Nephron (organoid): ENCODE measurements at regions not wholly inside any gene's neighbourhood (a gene's known extent, or its start where the extent isn't known, plus 50 kb on each side); places are given as distances from the start of the nearest gene placed in this dataset.

Experiments used
- H3K27ac Mint-ChIP-seq, 3 experiments: 2 replicates each; pipeline ENCODE4 v1.8.0; 2020; ENCODE audit warnings: mixed read lengths in 3 of 3, mild to moderate bottlenecking in 2 of 3, moderate library complexity in 1 of 3
- H3K27me3 Mint-ChIP-seq: 2 replicates; pipeline ENCODE4 v1.8.0; 2021; ENCODE audit warnings: low read depth, mild to moderate bottlenecking, moderate library complexity, mixed read lengths
- H3K36me3 Mint-ChIP-seq: 2 replicates; pipeline ENCODE4 v1.8.0; 2020; ENCODE audit warnings: low read depth, mixed read lengths
- H3K4me1 Mint-ChIP-seq: 2 replicates; pipeline ENCODE4 v1.8.0; 2020; ENCODE audit warnings: mixed read lengths
- H3K4me3 Mint-ChIP-seq, 3 experiments: 2 replicates each; pipeline ENCODE4 v1.8.0; 2020; ENCODE audit warnings: mild to moderate bottlenecking in 3 of 3, mixed read lengths in 3 of 3, moderate library complexity in 2 of 3
- H3K9me3 Mint-ChIP-seq: 2 replicates; pipeline ENCODE4 v1.8.0; 2020; ENCODE audit warnings: mixed read lengths
- TF ChIP-seq, protein P1 (sequence below), 3 experiments: fragments of 200-600 bp; sonication (generic); IDR thresholded peaks; one replicate each; pipeline ENCODE4 v1.5.0; 2021; ENCODE audit warnings: antibody characterized with exemption in 3 of 3; ENCODE audit not compliant: unreplicated experiment in 3 of 3

DNA sequence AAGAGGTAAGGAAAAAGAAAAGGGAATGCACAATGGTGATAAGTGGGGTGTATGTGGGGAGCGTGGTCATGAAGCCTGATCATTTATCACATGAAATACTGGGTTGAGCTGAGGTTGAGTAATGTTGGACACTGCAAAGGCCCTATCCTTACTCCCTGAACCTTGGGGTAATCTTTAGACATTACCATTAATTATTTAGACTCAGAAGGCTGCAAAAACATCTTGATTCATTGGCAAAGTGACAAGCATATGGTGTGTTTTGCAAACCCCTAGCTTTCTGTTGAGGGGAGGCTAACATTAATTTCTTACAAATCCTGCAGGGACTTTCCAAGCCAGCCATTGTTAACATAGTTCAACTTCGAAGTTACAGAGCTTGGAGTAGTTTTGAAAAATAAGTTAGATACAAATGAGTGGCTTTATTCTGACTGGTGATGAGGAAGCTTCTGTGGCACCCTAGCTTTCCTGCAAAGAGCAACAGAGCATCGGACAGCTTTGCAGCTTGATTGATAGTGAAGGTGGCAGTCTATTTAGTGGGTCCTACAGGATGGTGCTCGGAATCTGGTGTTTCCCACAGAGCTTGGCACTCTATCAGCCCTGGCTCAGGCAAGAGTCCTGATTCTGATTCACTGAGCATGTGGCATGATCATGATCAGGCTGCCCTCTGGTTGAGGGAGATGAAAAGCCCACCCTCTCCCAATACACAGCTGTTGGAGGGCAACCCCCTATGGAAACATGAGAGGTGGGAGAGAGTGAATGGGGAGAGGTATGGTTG is 153.7 kb upstream of the NPVF start:
- Mint-ChIP-seq H3K4me3 (peak overlapping the region in 1 of 3 experiments; percentile 21), H3K4me1 (peaks cover 57% of the 10 kb centered on the region), H3K9me3 (no peaks in the 10 kb centered on the region), H3K36me3 (no peaks in the 10 kb centered on the region), H3K27ac (peak overlapping the region; percentile 85 to 96 (median 96)), H3K27me3 (peaks cover 3% of the 10 kb centered on the region)
- TF ChIP-seq, protein P1, sequence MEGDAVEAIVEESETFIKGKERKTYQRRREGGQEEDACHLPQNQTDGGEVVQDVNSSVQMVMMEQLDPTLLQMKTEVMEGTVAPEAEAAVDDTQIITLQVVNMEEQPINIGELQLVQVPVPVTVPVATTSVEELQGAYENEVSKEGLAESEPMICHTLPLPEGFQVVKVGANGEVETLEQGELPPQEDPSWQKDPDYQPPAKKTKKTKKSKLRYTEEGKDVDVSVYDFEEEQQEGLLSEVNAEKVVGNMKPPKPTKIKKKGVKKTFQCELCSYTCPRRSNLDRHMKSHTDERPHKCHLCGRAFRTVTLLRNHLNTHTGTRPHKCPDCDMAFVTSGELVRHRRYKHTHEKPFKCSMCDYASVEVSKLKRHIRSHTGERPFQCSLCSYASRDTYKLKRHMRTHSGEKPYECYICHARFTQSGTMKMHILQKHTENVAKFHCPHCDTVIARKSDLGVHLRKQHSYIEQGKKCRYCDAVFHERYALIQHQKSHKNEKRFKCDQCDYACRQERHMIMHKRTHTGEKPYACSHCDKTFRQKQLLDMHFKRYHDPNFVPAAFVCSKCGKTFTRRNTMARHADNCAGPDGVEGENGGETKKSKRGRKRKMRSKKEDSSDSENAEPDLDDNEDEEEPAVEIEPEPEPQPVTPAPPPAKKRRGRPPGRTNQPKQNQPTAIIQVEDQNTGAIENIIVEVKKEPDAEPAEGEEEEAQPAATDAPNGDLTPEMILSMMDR (IDR thresholded peaks at IDR 0.05; ENCODE audit: unreplicated experiment in 3 of 3) = no peak

DNA sequence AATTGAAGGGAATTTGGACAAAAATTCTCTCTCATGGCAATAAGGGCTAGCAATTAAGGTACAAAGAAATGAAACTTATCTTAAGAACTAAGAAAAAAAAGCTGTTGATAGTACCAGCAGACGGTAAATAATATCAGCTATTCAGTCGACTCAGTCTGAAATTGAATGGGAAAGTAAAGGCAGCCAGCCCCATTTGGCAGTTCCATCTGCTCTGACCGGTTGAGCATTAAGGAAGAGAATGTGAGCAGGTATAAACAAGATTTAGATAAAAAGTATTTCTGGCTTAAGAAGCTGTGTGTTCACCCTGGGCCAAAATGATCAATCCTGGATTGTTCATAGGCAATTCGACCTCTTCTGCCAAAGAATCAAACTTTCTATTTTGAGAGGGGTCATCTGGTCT is 154.6 kb upstream of the NPVF start:
- Mint-ChIP-seq H3K27me3 (peaks cover 3% of the 10 kb centered on the region), H3K27ac (peak overlapping the region; percentile 85 to 96 (median 96)), H3K4me3 (no peak overlapping the region), H3K4me1 (peaks cover 60% of the 10 kb centered on the region), H3K36me3 (no peaks in the 10 kb centered on the region), H3K9me3 (no peaks in the 10 kb centered on the region)
- TF ChIP-seq, protein P1 (IDR thresholded peaks at IDR 0.05; ENCODE audit: unreplicated experiment in 3 of 3) = no peak

DNA sequence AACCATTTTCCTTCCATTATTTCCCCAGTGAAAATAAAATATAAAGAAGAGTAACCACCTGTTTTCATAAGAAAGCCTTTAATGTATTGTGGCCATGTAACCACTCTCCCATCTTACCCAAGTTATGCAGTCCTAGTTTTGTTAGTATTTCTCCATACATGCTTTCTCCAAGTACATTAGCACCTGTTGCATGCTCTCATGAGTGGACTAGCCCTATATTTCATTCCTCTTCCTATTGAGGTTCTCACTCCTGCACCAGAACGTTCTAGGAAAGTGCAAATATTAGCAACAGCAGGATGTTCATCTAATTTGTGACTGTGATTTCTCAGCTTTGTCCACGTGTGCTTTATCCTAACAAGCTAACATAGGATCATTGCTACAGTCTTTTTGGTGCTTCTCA is 155.1 kb upstream of the NPVF start:
- Mint-ChIP-seq H3K27ac (peak overlapping the region; percentile 92 to 96 (median 95)), H3K27me3 (peaks cover 3% of the 10 kb centered on the region), H3K36me3 (no peaks in the 10 kb centered on the region), H3K4me3 (no peak overlapping the region), H3K9me3 (no peaks in the 10 kb centered on the region), H3K4me1 (peaks cover 60% of the 10 kb centered on the region)
- TF ChIP-seq, protein P1 (IDR thresholded peaks at IDR 0.05; ENCODE audit: unreplicated experiment in 3 of 3) = no peak

DNA sequence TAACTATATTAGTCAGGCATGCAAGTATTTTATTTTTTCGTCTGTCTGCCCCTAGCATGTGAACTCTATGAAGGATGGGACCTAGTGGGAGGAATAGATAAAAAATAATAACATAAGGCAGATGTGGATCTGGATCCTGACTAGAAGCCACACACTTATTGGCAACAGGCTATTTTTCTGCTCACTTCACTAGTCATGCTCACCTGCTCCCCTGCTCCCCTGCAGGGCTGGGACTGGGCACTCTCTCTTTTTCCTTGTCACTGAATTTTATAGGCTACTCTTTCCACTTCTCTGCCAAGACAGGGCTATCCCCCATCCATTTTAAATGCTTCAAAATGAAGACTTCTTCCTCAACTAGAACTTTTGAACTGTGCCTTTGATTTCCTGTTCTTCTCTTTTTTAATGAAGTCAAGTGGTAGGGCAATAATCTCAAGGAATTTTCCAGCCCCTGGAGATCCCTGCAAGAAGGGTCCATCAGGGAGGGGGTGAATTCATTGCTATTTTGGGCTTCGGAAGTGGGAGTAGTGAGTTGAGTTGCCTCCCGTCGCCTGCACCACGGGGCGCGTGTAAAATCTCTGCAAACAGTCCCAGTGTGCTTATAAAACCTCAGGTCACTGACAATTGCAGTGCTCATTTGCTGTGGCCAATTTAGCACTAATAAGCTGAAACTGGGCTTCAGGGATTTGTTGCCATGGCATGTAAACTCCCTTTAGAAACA is 156.7 kb upstream of the NPVF start:
- Mint-ChIP-seq H3K27ac (peak overlapping the region; percentile 92 to 96 (median 95)), H3K4me3 (peak overlapping the region; percentile 1 to 42 (median 15)), H3K4me1 (peaks cover 68% of the 10 kb centered on the region), H3K27me3 (peaks cover 7% of the 10 kb centered on the region), H3K36me3 (no peaks in the 10 kb centered on the region), H3K9me3 (no peaks in the 10 kb centered on the region)
- TF ChIP-seq, protein P1 (IDR thresholded peaks at IDR 0.05; ENCODE audit: unreplicated experiment in 3 of 3) = no peak

DNA sequence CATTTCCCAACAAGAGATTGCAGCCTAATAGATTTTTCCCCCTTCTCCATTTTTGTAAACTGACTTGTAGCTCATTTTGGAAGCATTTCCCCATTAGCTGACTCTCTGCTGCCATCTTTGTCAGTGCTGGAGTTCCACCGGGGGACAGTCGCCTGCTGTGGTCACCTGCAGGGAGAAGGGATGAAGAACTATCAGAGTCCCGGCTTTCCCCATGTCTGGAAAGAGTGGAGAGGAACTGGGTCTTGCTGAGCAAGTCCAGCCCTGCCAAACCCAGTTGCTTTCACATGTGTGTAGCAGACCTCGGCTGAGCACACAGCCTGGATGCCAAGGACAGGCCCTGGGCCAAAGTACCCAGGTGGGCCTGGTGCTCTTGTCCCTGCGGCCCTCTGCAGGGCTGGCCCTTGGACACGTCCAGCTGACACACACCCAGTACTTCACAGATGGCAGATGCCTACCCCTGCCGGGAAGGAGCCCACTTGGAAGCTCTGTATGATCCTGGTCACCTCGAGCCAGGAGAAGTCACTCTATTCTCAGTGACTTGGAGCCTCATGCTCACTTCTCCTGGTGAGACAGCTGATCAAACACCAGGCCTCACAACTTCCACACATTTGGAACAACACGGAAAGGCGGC is 157.3 kb upstream of the NPVF start:
- Mint-ChIP-seq H3K4me1 (peaks cover 70% of the 10 kb centered on the region), H3K9me3 (no peaks in the 10 kb centered on the region), H3K4me3 (no peak overlapping the region), H3K27me3 (peaks cover 7% of the 10 kb centered on the region), H3K27ac (peak overlapping the region; percentile 92 to 96 (median 95)), H3K36me3 (no peaks in the 10 kb centered on the region)
- TF ChIP-seq, protein P1 (IDR thresholded peaks at IDR 0.05; ENCODE audit: unreplicated experiment in 3 of 3) = no peak
